C4-2B (cell line): ENCODE measurements at regions not wholly inside any gene's neighbourhood (a gene's known extent, or its start where the extent isn't known, plus 50 kb on each side); places are given as distances from the start of the nearest gene placed in this dataset.

ENCODE experiments used
- ZFX ChIP-seq: fragments of 450-650 bp; IDR thresholded peaks from 2 replicates; pipeline ENCODE4 v1.6.1; 2017
- TF ChIP-seq, protein P1 (sequence below): fragments of 450-650 bp; conservative IDR thresholded peaks from 2 replicates; pipeline ENCODE4 v1.5.1; 2017; ENCODE audit warnings: mild to moderate bottlenecking

DNA sequence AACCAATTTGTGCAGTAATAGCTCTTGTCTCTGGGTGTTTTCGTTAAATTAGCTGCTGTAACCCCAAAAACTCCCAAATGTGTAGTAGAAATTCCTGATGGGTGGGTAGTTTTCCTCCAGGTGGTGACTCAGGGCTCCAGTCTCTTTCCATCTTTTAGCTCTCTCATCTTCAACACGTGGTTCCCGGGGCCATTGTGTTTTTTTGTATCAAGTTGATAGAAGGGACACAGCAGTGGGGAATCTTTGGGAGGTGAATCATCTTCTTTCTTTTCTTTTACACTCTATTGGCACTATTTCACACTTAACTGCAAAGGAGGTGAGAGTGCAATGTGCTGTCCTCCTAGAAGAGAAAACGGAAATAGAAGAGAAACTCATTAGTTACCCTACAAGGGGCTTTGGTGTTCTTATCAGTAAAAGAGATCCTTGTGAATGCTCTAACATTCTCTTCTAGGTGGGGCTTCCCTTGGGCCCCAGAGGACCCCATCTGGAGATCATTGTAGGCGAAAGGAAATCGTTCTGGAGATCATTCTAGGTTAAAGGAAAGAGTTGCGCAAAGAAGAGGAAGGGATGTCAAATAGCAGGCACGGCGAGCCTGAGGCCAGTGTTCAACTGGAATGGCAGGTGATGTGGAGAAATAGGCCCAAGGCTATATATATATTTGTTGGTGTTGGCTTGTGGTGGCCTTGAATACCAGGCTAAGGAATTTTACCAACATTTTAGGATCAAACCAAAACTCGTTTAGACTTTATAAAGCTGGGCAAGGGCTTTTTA lies 68.2 kb upstream of the ACSL1 start:
- TF ChIP-seq, protein P1, sequence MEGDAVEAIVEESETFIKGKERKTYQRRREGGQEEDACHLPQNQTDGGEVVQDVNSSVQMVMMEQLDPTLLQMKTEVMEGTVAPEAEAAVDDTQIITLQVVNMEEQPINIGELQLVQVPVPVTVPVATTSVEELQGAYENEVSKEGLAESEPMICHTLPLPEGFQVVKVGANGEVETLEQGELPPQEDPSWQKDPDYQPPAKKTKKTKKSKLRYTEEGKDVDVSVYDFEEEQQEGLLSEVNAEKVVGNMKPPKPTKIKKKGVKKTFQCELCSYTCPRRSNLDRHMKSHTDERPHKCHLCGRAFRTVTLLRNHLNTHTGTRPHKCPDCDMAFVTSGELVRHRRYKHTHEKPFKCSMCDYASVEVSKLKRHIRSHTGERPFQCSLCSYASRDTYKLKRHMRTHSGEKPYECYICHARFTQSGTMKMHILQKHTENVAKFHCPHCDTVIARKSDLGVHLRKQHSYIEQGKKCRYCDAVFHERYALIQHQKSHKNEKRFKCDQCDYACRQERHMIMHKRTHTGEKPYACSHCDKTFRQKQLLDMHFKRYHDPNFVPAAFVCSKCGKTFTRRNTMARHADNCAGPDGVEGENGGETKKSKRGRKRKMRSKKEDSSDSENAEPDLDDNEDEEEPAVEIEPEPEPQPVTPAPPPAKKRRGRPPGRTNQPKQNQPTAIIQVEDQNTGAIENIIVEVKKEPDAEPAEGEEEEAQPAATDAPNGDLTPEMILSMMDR: no peak
- no peak for TF ChIP-seq ZFX
